Suprapubic skin (tissue), 4 donors: ENCODE measurements at regions not wholly inside any gene's neighbourhood (a gene's known extent, or its start where the extent isn't known, plus 50 kb on each side); places are given as distances from the start of the nearest gene placed in this dataset.
"Not testable (repeated sequence)": the region's sequence is repeated elsewhere in the genome, so short reads cannot be mapped to it uniquely, and the experiment has no call there.

Source experiments
- DNase-seq, 2 donors: peaks; one replicate each; pipeline ENCODE4 v3.0.0-alpha.2; 2019; ENCODE audit warnings: low spot score in 2 of 2
- H3K27ac ChIP-seq: fragments of 200-600 bp; sonication (generic); one replicate; pipeline ENCODE4 v1.5.1; 2019
- H3K27me3 ChIP-seq: fragments of 200-600 bp; sonication (generic); one replicate; pipeline ENCODE4 v1.5.1; 2019
- H3K36me3 ChIP-seq: fragments of 200-600 bp; sonication (generic); one replicate; pipeline ENCODE4 v1.5.1; 2019
- H3K4me1 ChIP-seq: fragments of 200-600 bp; sonication (generic); one replicate; pipeline ENCODE4 v1.5.1; 2019
- H3K4me3 ChIP-seq: fragments of 200-600 bp; sonication (generic); one replicate; pipeline ENCODE4 v1.5.1; 2019; ENCODE audit warnings: mild to moderate bottlenecking
- H3K9me3 ChIP-seq: fragments of 200-600 bp; sonication (generic); one replicate; pipeline ENCODE4 v1.5.1; 2019
- EP300 ChIP-seq: sonication (generic); formaldehyde crosslinking; IDR thresholded peaks from one replicate; pipeline ENCODE4 v1.6.1; 2017; ENCODE audit warnings: antibody characterized with exemption
- POLR2A ChIP-seq, 2 donors: fragments of 450-650 bp; IDR thresholded peaks; one replicate each; pipeline ENCODE4 v1.6.1; 2017; ENCODE audit warnings: antibody characterized with exemption in 2 of 2, mild to moderate bottlenecking in 2 of 2, moderate library complexity in 2 of 2
- POLR2AphosphoS5 ChIP-seq, 3 donors: sonication (generic); formaldehyde crosslinking; IDR thresholded peaks; one replicate each; pipeline ENCODE4 v1.6.1; 2017; ENCODE audit warnings: antibody characterized with exemption in 3 of 3
- WGBS: methylation state at CpG from one replicate; pipeline ENCODE4 v1.1.5; 2018; 5-methylcytosine and 5-hydroxymethylcytosine counted together
- TF ChIP-seq, protein P1 (sequence below), 2 donors: fragments of 200-600 bp in 1 of 2; fragments of 450-650 bp in 1 of 2; sonication (generic) in 1 of 2; IDR thresholded peaks; one replicate each; pipeline ENCODE4 v1.5.1; 2016 to 2019; ENCODE audit warnings: antibody characterized with exemption in 2 of 2, mild to moderate bottlenecking in 1 of 2, moderate library complexity in 1 of 2

DNA sequence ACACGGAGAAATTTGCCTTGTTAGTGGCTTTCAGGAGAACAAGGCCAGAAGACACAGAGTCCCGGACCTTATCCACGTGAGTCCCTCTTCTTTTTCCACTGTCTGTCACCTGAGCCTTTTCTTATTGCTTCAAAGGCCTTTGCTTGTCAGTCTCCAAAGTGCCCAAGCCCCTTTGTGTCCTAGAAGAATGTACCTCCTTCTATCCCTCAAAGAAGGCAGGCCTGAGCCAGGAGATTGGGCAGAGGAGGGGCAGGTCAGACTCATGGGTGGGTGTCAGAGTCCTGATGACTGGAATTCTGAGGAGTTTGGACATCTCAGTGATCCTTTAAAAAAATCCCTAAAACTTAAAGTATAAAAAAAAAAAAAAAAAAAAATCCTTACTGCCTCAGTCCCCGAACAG, 299.6 kb upstream of the NCAM1 start:
- Histone ChIP-seq H3K27ac (no peak overlapping the region), H3K4me3 (no peak overlapping the region), H3K9me3 (no peaks in the 10 kb centered on the region), H3K36me3 (no peaks in the 10 kb centered on the region), H3K27me3 (no peaks in the 10 kb centered on the region), H3K4me1 (no peaks in the 10 kb centered on the region)
- TF ChIP-seq, protein P1, sequence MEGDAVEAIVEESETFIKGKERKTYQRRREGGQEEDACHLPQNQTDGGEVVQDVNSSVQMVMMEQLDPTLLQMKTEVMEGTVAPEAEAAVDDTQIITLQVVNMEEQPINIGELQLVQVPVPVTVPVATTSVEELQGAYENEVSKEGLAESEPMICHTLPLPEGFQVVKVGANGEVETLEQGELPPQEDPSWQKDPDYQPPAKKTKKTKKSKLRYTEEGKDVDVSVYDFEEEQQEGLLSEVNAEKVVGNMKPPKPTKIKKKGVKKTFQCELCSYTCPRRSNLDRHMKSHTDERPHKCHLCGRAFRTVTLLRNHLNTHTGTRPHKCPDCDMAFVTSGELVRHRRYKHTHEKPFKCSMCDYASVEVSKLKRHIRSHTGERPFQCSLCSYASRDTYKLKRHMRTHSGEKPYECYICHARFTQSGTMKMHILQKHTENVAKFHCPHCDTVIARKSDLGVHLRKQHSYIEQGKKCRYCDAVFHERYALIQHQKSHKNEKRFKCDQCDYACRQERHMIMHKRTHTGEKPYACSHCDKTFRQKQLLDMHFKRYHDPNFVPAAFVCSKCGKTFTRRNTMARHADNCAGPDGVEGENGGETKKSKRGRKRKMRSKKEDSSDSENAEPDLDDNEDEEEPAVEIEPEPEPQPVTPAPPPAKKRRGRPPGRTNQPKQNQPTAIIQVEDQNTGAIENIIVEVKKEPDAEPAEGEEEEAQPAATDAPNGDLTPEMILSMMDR (IDR thresholded peaks at IDR 0.05): no peak
- TF ChIP-seq POLR2AphosphoS5 (IDR thresholded peaks at IDR 0.05) (no peak), EP300 (no peak), POLR2A (IDR thresholded peaks at IDR 0.05) (no peak)
- DNase-seq: no peak
- 94% methylated on average over 4 of the region's 4 CpGs for WGBS

DNA sequence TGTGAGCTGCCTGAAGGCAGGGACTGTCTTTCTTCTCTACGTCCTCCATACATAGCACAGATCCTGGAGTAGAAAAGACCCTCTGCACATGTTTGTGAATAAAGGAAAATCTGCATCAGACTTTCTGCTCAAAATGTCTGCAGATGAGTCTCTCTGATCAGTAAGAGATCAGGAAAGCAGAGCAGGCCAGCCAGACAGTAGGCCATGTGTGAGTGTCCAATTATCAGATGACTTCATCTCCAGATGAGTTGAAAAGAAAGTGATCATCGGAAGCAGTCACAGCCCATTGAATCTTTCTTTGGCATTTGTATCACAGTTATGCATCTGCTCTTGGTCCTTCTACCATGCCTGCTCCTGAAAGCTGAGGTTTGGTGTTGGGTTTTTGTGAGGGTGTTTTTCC, 298.7 kb upstream of the NCAM1 start:
- Histone ChIP-seq H3K27ac (no peak overlapping the region), H3K4me3 (no peak overlapping the region), H3K4me1 (no peaks in the 10 kb centered on the region), H3K27me3 (no peaks in the 10 kb centered on the region), H3K36me3 (no peaks in the 10 kb centered on the region), H3K9me3 (no peaks in the 10 kb centered on the region)
- TF ChIP-seq POLR2A (IDR thresholded peaks at IDR 0.05): no peak
- TF ChIP-seq, protein P1 (IDR thresholded peaks at IDR 0.05): no peak
- no peak for TF ChIP-seq POLR2AphosphoS5 (IDR thresholded peaks at IDR 0.05)
- no peak for TF ChIP-seq EP300
- DNase-seq: no peak
- WGBS: 84% methylated on average over 2 of the region's 2 CpGs

DNA sequence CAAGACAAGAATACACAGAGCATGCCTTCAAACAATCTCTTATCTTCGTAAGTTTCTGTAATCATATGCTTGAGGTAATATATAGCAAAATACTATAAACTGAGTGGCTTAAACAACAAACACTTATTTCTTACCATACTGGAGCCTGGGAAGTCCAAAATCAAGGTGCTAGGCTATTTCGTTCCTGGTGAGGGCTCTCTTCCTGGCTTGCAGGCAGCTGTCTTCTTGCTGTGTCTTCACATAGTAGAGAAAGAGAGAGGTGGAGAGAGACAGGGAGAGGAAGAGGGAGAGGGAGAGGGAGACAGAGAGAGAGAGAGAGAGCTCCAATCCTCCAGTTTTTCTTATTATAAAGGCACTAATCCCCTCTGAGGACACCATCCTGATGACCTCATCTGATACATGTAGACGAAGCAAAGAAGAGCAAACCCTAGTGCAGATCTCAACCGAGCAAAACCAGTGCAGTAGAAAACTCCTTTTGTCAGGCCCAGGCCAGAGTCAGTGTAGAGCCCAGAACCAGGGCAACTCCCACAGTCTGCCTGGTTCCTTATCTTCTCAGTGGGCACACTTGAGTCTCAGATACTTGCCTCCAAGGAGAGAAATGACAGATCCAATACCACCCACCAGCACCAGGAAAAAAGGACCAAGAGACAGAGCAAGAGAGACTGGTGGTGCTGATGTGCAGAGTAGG, 297.1 kb upstream of the NCAM1 start:
- Histone ChIP-seq H3K9me3 (no peaks in the 10 kb centered on the region), H3K4me3 (no peak overlapping the region), H3K27me3 (no peaks in the 10 kb centered on the region), H3K4me1 (no peaks in the 10 kb centered on the region), H3K36me3 (no peaks in the 10 kb centered on the region), H3K27ac (no peak overlapping the region)
- 90% methylated on average over 4 of the region's 4 CpGs for WGBS
- no peak for DNase-seq
- TF ChIP-seq POLR2AphosphoS5 (IDR thresholded peaks at IDR 0.05): no peak

DNA sequence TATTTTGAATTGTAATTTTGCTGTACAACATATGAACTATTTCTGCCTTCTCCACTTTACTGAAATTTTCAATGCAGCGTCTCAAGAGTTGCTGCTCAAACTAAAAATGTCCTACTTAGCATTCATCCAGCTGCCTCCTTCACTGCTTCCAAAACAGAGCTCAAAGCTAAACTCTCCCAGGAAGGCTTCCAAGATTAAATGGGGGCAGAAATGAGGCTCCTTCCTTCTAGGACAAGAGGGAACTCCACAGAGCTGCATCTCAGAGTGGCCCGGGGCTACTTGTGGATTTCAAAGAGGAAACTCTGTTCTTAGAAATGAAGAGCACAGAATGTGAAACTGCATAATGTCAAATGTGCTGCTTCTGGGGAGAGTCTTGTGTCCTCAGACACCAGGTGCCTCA, 295.9 kb upstream of the NCAM1 start:
- 74% methylated on average over 2 of the region's 2 CpGs for WGBS
- no peak overlapping the region for H3K27ac ChIP-seq
- no peak for DNase-seq
- no peak overlapping the region for H3K4me3 ChIP-seq
- no peaks in the 10 kb centered on the region for H3K4me1 ChIP-seq
- H3K27me3 ChIP-seq: no peaks in the 10 kb centered on the region
- no peaks in the 10 kb centered on the region for H3K36me3 ChIP-seq
- H3K9me3 ChIP-seq: no peaks in the 10 kb centered on the region
- TF ChIP-seq POLR2A (IDR thresholded peaks at IDR 0.05) (no peak), EP300 (no peak), POLR2AphosphoS5 (IDR thresholded peaks at IDR 0.05) (no peak)
- TF ChIP-seq, protein P1 (IDR thresholded peaks at IDR 0.05): no peak

DNA sequence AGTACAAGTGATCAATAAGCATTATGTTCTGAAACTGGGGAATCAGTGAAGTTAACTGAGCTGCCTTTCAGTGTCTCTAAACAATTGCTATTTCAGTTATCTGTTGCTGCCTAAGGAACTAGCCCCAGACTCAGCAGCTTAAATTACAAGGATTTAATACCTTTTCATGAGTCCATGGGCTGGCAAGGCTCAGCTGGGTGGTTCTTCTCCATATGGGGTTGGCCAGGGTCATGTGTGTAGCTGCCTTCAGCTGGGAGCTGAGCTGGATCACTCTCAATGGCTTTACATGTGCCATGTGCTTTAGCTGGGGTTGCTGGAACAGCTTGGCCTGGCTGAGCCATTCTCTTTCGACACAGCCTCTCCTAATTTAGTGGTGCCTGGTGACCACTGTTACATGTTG, 295.0 kb upstream of the NCAM1 start:
- 100% methylated on average over 1 of the region's 1 CpG for WGBS
- Histone ChIP-seq H3K4me3 (no peak overlapping the region), H3K4me1 (no peaks in the 10 kb centered on the region), H3K27ac (no peak overlapping the region), H3K9me3 (no peaks in the 10 kb centered on the region), H3K36me3 (no peaks in the 10 kb centered on the region), H3K27me3 (peaks cover 1% of the 10 kb centered on the region)
- DNase-seq: no peak
- no peak for TF ChIP-seq POLR2A (IDR thresholded peaks at IDR 0.05)

DNA sequence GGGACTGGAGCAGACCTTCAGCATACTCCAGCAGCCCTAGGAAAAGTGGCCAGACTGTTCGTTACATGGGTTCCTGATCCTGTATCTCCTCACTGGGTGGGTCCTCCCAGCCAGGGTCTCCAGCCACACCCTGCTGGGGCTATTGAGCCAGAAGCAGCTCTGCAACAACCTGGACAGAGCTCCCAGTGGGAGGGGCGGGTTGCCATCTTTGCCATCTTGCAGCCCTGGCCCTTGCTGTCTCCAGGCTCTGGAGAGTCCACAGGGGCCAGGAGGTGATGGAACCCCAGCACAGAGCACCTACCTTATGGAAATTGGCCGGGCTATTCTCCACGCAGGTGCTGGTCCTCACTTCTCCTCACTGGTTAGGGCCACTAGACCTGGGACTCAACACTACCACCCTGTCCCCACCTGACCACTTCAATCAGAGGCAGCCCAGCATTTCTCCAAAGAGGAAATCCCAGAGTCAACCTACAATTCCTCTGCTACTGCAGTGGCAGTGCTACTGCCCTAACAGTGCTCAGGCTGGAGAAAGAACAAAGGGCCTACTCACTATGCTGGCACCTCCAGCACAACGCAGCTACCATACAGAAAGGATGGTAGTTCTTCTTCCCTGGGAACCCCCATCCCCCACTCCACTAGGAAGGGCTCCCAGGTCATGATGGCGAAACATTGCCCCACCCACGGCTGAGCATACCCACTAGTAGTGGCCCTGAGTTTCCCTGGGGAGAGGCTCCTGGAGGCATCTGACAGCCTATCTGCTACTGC, 290.2 kb upstream of the NCAM1 start:
- DNase-seq: no peak
- 81% methylated on average over 5 of the region's 7 CpGs for WGBS
- no peak for TF ChIP-seq POLR2A (IDR thresholded peaks at IDR 0.05)
- no peak for TF ChIP-seq POLR2AphosphoS5 (IDR thresholded peaks at IDR 0.05)
- TF ChIP-seq, protein P1 (IDR thresholded peaks at IDR 0.05): no peak
- no peak for TF ChIP-seq EP300

DNA sequence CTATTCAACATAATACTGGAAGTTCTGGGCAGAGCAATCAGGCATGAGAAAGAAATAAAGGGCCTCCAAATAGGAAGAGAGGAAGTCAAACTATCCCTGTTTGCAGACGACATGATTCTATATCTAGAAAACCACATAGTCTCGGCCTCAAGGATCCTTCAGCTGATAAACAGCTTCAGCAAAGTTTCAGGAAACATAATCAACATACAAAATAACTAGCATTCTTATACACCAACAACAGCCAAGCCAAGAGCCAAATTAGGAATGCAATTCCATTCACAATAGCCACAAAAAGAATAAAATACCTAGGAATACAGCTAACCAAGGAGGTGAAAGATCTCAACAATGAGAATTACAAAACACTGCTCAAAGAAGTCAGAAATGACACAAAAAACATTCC, 287.8 kb upstream of the NCAM1 start:
- DNase-seq, H3K4me3 ChIP-seq, H3K36me3 ChIP-seq, H3K27me3 ChIP-seq, H3K4me1 ChIP-seq, H3K9me3 ChIP-seq, H3K27ac ChIP-seq: not testable (repeated sequence)
- WGBS: 65% methylated on average over 2 of the region's 2 CpGs

More for the DNA sequence above, 290.2 kb upstream of the NCAM1 start:
- H3K36me3 ChIP-seq: no peaks in the 10 kb centered on the region
- no peaks in the 10 kb centered on the region for H3K4me1 ChIP-seq
- no peak overlapping the region for H3K4me3 ChIP-seq
- H3K9me3 ChIP-seq: no peaks in the 10 kb centered on the region
- H3K27me3 ChIP-seq: peaks cover 4% of the 10 kb centered on the region
- H3K27ac ChIP-seq: no peak overlapping the region
